ENCODE measurements at regions not wholly inside any gene's neighbourhood (a gene's known extent, or its start where the extent isn't known, plus 50 kb on each side); places are given as distances from the start of the nearest gene placed in this dataset.

DNA sequence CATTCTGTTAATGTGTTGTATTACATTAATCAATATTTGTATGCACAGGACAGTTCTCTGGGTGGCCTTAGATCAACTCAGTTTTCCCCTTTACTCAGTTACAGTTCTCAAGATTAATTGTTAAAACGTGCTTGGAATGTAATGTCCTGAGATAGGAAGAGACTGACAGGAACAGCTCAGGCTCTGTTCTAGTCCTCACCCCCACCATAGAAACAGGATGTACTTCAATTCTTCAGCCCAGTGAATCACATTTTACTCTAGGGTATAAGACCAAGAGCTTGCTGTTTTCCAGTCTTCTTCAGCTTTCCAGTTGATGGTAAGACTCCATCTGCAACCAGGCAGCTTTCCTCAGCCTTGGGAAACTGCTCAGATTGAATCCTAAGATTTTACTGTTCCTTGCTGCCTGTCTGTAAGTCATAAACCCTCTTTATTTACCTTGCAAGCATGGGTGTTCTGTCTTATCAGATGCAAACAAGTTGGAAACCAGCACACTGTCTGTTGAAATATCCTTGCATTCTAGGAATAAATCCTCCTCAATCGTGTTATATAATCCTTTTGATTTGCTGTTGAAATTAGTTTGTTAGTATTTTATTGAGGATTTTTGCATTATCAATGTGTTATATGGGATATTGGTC lies 836.9 kb upstream of the PCDH9 start:
- H3K9me3 ChIP-seq, result no peaks in the 10 kb centered on the region
- no peaks in the 10 kb centered on the region for H3K27me3 ChIP-seq
- WGBS, 4 donors, result 44 to 53% (median 45%) methylated on average over 2 of the region's 2 CpGs
- TF ChIP-seq, protein P1, sequence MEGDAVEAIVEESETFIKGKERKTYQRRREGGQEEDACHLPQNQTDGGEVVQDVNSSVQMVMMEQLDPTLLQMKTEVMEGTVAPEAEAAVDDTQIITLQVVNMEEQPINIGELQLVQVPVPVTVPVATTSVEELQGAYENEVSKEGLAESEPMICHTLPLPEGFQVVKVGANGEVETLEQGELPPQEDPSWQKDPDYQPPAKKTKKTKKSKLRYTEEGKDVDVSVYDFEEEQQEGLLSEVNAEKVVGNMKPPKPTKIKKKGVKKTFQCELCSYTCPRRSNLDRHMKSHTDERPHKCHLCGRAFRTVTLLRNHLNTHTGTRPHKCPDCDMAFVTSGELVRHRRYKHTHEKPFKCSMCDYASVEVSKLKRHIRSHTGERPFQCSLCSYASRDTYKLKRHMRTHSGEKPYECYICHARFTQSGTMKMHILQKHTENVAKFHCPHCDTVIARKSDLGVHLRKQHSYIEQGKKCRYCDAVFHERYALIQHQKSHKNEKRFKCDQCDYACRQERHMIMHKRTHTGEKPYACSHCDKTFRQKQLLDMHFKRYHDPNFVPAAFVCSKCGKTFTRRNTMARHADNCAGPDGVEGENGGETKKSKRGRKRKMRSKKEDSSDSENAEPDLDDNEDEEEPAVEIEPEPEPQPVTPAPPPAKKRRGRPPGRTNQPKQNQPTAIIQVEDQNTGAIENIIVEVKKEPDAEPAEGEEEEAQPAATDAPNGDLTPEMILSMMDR (IDR thresholded peaks at IDR 0.05), result no peak
- TF ChIP-seq POLR2A (IDR thresholded peaks at IDR 0.05), result no peak
- H3K4me1 ChIP-seq, result no peaks in the 10 kb centered on the region
- H3K4me3 ChIP-seq, result no peak overlapping the region
- DNase-seq, result no peak
- intact Hi-C loops (cut with DNase I), result no loop called here
- no peaks in the 10 kb centered on the region for H3K36me3 ChIP-seq
- H3K27ac ChIP-seq, result no peak overlapping the region
- no peak for ATAC-seq

DNA sequence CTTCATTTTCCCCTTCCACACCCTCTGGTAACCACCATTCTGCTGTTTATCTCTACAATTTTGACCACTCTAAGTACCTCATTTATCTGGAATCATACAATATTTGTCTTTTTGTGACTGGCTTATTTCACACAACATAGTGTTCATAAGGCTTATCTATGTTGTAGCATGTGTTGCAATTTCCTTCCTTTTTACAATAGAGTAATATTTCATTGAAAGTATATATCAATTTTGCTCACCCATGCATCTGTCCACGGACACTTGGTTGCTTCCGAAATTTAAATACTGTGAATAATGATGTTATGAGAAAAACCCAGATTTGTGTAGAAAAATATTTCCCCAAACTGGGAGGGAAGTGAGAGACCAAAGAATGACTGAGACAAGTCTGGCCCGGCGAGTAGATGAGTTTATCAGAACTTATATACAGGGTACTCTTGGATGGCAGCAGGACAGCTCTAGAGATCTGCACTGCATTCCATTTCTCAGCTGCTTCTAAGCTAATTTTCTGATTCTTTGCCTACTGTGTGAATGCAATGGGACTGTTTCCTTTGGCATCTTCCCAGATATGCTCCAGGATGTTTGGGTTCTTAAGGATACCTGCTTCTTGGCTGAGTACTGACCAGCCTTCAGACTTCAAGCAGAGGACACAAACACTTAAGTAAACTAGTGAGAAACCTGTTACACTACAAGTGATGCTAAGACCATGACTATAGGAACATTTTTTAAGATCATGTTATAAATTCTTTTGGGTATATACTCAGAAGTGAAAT lies 834.0 kb upstream of the PCDH9 start:
- no peak overlapping the region for H3K4me3 ChIP-seq
- H3K36me3 ChIP-seq, result no peaks in the 10 kb centered on the region
- WGBS, 4 donors, result 59 to 70% (median 64%) methylated on average over 4 of the region's 4 CpGs
- no peak overlapping the region for H3K27ac ChIP-seq
- H3K27me3 ChIP-seq, result no peaks in the 10 kb centered on the region
- no peaks in the 10 kb centered on the region for H3K4me1 ChIP-seq
- intact Hi-C loops (cut with DNase I), result no loop called here
- no peak for ATAC-seq
- TF ChIP-seq, protein P1 (IDR thresholded peaks at IDR 0.05), result no peak
- TF ChIP-seq POLR2A (IDR thresholded peaks at IDR 0.05), result no peak
- DNase-seq, result no peak
- no peaks in the 10 kb centered on the region for H3K9me3 ChIP-seq

DNA sequence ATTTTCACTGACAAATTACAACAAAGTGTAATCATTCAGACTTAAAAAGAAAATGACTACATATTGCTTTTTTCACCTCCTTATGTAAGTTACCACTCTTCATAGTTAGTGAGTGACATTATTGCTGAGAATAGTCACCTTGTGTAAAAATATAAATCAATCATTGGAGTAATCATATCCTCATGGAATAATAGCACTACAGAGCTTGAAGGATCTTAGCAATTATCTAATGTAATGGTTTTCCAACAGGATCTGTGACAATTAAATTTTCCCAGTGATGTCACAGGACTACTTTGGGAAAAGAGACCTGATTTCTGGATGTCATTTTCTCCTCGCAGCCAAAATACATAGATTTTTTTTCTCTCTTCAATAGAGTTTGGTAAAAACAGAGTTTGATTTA lies 833.0 kb upstream of the PCDH9 start:
- no peaks in the 10 kb centered on the region for H3K36me3 ChIP-seq
- no peaks in the 10 kb centered on the region for H3K9me3 ChIP-seq

GRCh38 chr13:68057836-68058235 lies 827.7 kb upstream of the PCDH9 start:
- TF ChIP-seq, protein P1 (IDR thresholded peaks at IDR 0.05), result no peak
- no peak for TF ChIP-seq POLR2A (IDR thresholded peaks at IDR 0.05)

More for the DNA sequence above, 833.0 kb upstream of the PCDH9 start:
- ATAC-seq (no peak), DNase-seq (no peak)
- H3K4me3 ChIP-seq, result no peak overlapping the region
- 84 to 91% (median 85%) methylated on average over 1 of the region's 1 CpG for WGBS, 4 donors
- H3K4me1 ChIP-seq, result no peaks in the 10 kb centered on the region
- no peak overlapping the region for H3K27ac ChIP-seq
- intact Hi-C loops (cut with DNase I), result no loop called here
- no peaks in the 10 kb centered on the region for H3K27me3 ChIP-seq
- TF ChIP-seq, protein P1 (IDR thresholded peaks at IDR 0.05), result no peak
- TF ChIP-seq POLR2A (IDR thresholded peaks at IDR 0.05), result no peak

More at GRCh38 chr13:68057836-68058235, 827.7 kb upstream of the PCDH9 start:
- Histone ChIP-seq H3K4me1 (no peaks in the 10 kb centered on the region), H3K27me3 (no peaks in the 10 kb centered on the region), H3K9me3 (peaks cover 0 to 7% (median 0%) of the 10 kb centered on the region in 12 donors), H3K27ac (no peak overlapping the region), H3K36me3 (no peaks in the 10 kb centered on the region), H3K4me3 (no peak overlapping the region)
- no peak for DNase-seq
- intact Hi-C loops (cut with DNase I), result no loop called here
- ATAC-seq, result no peak

Data from heart left ventricle (tissue), 16 donors.